Stimulated activated CD8-positive, alpha-beta memory T cell treated with anti-CD3 and anti-CD28 coated beads, Interleukin-12 subunit alpha, Interleukin-12 subunit beta, amount 100 ng/mL, for 1 hour (primary cell): ENCODE measurements at regions not wholly inside any gene's neighbourhood (a gene's known extent, or its start where the extent isn't known, plus 50 kb on each side); places are given as distances from the start of the nearest gene placed in this dataset.
"Not testable (repeated sequence)": the region's sequence is repeated elsewhere in the genome, so short reads cannot be mapped to it uniquely, and the experiment has no call there.

ENCODE experiments used
- DNase-seq: peaks from one replicate; pipeline ENCODE4 v3.0.0-alpha.2; 2020; ENCODE audit warnings: low read depth

- not testable (repeated sequence) for DNase-seq
Measured at GRCh38 chr1:245061808-245062207, 93.0 kb upstream of the KIF26B start.

GRCh38 chr1:245060684-245061374 lies 94.0 kb upstream of the KIF26B start:
- no peak for DNase-seq

DNA sequence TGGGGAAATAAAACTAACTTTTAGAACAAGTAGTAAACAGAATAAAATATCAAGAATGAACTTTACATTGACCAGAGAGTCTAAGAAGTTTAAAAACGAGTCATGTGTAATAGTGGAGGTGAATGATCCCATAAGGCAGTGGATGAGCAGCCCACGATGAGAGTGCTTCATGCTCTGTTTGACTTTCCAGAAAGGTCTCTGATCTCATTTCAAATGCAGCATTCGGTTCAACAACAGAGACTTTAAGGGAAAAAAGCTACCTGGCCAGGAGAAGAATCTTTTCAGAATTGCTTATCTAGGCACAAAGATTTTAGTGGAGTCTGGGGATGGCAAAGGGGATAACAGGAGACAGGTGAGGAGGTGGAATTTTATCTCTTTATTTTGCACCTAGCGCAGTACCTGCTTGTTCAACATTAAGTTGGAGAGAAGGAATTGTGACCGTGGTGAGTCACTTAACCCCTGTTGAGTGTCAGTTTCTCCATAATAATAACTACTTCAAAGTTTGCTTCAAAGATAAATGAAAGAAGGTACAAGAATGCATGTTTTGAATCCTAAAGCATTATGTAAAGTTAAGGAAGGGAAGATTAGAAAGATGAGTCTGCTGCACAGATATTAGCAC lies 94.9 kb upstream of the KIF26B start:
- no peak for DNase-seq

DNA sequence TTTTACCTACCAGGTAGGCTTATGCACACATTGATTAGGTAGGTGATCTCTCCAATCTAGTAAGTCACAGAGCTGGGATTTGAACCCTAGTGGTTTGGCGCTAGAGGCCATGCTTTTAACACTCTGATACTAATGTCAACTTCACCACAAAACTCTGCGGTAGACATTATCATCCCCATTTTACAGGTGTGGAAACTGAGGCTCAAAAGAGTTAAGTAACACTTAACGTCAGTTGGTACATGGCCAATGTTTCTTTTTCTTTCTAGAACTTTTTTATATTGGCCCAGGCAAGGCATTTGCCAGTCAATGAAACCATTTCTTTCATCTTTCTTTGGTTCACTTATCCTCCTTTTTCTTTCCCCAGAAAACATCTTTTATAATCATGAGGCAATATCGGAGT lies 95.9 kb upstream of the KIF26B start:
- no peak for DNase-seq

GRCh38 chr1:245058436-245058835 lies 96.3 kb upstream of the KIF26B start:
- no peak for DNase-seq

DNA sequence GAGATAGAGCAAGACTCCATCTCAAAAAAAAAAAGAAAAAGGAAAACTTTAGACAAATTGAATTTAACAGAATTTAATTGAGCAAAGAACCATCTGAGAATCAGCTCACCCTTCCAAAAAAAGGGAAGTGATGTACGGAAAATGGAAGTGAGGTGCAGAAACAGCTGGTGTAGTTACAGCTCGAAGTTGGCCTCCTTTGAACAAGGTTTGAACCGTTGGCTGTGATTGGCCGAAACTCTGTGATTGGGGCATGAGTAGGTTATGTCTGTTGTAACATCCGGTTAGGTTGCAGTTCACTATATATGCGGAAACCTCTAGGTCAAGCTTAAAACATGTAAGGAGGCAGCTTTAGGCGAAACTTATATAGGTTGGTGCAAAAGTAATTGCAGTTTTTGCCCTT lies 97.9 kb upstream of the KIF26B start:
- no peak for DNase-seq

- not testable (repeated sequence) for DNase-seq
Measured at GRCh38 chr1:245056296-245056695, 98.5 kb upstream of the KIF26B start.

GRCh38 chr1:245055752-245056151 lies 99.0 kb upstream of the KIF26B start:
- no peak for DNase-seq

DNA sequence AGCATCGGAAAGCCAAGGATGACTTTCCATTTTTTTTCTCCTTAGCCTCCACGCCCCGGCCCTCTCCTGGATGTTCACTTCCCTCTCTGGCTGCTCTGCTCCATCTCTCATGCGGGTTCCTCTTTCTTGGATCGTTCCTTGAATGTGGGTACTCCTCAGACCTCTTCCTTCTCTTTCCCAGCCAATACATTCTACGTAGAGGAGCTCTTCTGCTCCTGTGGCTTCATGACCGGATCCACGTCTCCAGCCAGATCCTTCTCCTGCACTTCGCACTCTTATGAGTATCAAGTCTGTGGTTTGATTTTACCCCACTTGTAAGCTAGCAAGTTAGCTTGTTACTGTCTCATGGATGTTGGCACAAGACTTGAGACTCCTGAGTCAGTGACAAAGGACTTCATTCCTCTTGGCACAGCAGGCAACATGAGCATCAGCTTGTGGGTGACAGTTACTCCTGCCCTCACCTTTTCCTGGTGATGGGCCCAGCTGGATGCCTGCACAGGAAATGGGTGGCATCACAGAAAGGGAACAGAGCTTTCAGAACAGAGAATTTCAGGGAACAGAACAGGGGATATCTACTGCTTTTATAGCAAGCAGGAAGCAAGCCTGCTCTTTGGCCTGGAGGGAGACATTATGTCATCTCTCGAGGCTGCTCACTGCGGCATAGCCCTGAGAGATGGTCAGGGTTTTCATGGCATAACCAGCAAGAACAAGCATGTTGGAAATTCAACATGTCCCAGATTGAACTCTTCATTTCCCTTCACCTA lies 100.1 kb upstream of the KIF26B start:
- DNase-seq = no peak

DNA sequence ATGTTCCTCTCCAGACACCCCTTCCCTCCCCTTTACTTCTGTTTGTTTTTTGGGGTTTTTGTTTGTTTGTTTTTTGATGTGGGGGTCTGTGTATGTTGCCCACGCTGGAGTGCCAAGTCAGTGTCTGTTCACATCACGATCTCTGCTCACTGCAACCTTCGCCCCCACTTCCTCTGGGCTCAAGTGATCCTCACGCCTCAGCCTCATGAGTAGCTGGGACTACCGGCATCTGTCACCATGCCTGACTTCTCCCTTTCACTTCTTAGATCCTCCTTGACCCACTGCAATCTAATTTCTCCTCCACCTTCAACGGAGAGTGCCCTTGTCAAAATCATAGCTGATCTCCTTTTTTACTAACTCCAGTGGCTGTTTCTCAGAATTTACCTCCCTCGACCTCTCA lies 100.7 kb upstream of the KIF26B start:
- no peak for DNase-seq

DNA sequence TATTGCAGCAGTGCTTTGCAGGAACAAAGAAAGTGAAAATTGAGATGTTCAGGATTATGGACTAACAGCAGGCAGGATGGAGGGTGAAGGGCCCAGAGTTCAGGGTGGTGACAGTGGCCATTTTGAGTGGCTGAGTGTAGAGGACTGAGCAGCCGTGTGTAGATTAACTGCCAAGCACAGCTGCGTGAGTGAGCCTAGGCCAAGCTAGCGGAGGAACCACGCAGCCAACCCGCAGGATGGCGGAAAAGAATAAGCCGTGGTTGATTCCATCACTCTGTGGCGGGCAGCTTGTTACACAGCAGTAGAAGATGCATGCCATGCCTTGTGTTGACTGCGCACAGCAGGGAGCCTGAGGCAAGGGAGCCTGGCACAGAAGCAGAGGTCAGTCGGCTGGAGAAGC lies 102.5 kb upstream of the KIF26B start:
- DNase-seq = no peak

DNA sequence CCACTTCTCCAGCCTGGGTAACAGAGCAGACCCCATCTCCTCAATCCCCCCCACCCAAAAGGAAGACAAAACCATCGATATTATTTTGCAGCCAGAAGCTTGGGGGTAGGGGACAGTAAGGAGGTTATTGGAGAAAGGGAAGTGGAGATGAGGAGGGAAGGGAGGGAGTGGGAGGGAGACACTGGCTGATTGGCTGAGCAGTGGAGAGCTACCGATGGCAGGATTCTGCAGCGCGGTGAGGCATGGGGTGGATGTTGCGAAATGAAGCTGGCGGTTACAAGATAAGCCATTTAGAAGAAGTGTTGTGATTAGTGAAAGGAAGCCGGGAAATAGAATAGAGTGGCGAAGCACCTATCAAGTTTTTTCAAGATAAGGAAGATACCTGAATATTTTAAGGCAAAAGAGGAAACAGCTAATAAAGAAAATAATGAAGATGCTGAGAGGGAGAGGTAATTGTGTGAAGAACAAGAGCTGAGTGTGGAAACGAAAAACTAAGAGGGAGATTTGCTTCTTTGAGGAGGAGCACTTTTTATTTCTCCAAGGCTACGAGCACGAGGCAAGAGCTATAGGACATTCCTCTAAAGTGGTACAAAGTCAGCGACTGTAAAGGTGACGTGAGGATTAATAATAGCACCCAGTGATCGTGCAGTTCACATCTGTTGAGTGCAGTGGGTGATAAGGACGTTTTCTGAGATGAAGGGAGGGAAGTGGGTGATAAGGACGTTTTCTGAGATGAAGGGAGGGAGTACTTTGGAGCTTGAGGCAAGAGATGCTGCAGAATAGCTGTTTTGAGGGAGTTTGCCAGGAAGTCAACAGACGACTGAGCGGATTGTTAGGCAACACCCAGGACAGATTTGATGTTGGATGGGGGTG lies 103.2 kb upstream of the KIF26B start:
- no peak for DNase-seq

DNA sequence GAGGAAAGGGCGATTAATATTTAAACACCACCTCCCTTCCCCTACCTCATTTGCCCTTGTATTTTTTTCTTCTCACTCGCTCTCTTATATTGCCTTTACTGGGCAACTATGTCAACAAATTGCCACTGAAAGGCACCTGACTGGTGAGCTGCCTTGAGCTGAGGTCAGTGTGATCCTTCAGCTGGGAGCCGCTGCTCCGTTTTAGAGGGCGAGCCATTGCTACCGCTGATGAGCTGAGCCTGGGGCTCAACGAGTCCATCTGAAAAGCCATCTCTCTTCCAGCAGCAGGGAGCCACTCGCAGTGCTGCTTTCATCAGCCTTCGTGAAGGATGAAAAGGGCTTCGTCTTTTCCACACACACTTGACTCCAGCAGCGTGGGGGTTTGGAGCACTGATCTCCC lies 108.0 kb upstream of the KIF26B start:
- DNase-seq = no peak

GRCh38 chr1:245046315-245046714 lies 108.5 kb upstream of the KIF26B start:
- DNase-seq = no peak

- DNase-seq = no peak
Measured at GRCh38 chr1:245045087-245045881, 109.5 kb upstream of the KIF26B start.

DNA sequence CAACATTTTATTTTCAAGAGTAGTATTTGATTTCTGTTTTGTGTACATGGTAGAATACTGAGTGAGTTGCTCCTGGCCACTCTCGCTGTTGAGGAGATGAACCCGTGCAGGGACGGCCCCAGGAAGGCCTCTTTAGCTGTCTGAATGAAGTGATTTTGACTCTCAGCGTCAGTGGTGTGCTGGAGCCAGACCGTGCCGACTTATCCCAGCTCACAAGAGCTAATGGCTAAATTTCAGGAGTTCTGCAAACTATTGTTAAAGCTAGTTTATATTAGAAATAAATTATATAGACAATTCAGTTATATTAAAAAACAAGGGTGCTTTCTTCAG lies 111.2 kb upstream of the KIF26B start:
- no peak for DNase-seq

DNA sequence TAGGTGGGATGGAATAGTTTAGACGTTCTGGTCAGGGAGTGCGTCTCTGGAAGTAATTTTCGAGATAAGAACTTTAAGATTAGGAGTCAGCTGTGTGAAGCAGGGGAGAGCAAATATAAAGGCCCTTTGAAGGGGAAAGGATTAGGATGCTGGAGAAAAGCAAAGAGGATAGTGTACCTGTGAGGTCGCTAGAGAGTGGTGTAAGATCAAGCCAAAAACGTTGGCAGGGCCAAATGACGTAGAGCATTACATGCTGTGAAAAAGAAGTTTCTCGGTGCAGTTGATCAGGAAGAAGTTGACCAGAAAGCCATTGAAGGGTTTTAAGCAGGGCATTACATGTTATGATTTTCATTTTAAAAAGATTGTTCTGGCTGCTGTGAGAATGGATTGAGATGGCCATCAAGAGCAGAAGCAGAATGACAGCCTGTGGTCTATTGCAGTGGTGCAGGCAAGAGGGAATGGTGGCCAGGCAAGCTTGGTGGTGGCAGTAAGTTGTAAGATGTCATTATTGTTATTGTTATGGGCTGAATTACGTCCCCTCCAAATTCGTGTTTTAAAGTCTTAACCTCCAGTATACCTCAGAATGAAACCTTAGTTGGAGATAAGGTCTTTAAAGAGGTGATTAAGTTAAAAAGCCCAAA lies 113.6 kb upstream of the KIF26B start:
- DNase-seq = no peak

DNA sequence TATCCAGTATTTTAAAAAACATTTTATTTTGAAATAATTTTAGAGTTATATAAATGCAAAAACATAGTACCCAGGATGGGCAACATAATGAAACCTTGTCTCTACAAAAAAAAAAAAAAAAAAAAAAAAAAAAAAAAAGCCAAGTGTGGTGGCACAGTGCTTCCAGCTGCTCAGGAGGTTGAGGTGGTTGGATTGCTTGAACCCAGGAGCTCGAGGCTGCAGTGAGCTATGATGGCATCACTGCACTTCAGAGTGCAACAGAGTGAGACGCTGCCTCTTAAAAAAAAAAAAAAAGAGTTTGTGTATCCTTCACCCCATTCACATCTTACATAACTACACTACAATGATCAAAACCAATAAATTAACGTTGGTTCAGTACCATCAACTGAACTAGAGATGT lies 115.6 kb upstream of the KIF26B start:
- no peak for DNase-seq

GRCh38 chr1:245036102-245036501 lies 118.7 kb upstream of the KIF26B start:
- no peak for DNase-seq

DNA sequence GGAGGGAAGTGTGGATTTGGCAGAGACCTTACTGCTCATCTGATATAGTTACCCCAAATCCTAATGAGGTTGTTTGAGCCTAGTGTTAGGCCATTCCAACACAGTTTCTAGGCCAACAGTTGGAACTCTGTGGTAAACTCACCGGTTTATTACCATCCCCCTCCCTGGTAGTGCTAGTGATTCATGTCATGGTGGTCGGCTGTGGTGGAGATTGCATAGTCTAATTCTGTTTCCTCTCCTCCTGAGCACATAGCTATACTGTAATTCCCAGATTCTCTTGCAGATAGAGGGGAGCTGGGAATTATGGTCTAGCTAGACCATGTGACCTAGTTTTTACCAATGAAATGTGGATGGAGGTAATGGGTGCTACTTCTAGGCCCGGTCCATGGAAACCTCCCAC lies 123.7 kb upstream of the KIF26B start:
- DNase-seq = no peak

DNA sequence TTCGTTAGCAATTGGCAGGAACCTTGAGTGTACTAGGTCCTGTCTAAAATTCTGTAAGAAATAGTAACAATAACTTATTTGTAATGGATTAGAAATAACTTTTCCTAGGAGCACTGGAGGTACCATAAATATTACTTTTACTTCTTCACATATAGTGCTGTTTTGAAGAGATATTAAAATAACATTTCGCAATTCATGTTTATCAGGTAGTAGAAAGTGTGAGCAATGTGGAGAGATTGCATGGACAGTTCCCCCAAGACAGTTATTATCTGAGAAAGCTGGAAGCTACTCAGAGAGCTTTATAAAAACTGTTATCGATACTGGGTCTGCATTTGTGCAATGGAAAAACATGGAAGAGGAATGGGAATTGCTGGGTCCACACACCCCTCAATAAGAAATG lies 128.5 kb upstream of the KIF26B start:
- no peak for DNase-seq
